Transverse colon (tissue), 4 donors: ENCODE measurements at regions not wholly inside any gene's neighbourhood (a gene's known extent, or its start where the extent isn't known, plus 50 kb on each side); places are given as distances from the start of the nearest gene placed in this dataset.
A peak's percentile ranks its signal among the peaks of the same experiment; 100 is the strongest.

Experiments
- DNase-seq: peaks from one replicate; pipeline ENCODE4 v3.0.0-alpha.2; 2019
- H3K27ac ChIP-seq, 4 donors: fragments of 200-600 bp; sonication (generic); 2 replicates each; pipeline ENCODE4 v1.5.1; 2016 to 2018; ENCODE audit warnings: inconsistent platforms in 4 of 4
- H3K27me3 ChIP-seq: fragments of 200-600 bp; sonication (generic); 2 replicates; pipeline ENCODE4 v1.5.1; 2017; ENCODE audit warnings: inconsistent platforms
- H3K36me3 ChIP-seq, 4 donors: fragments of 200-600 bp; sonication (generic); 2 replicates each; pipeline ENCODE4 v1.5.1; 2017 to 2019; ENCODE audit warnings: inconsistent platforms in 4 of 4
- H3K4me1 ChIP-seq, 4 donors: fragments of 200-600 bp; sonication (generic); 2 replicates each; pipeline ENCODE4 v1.5.1; 2017 to 2020; ENCODE audit warnings: inconsistent platforms in 4 of 4
- H3K4me3 ChIP-seq, 4 donors: fragments of 200-600 bp; sonication (generic); 1 replicate in 1 of 4; 2 replicates in 3 of 4; pipeline versions ENCODE4 v1.5.1 to v1.6.1; 2017 to 2019; ENCODE audit warnings: inconsistent platforms in 4 of 4
- H3K9me3 ChIP-seq, 2 donors: fragments of 200-600 bp; sonication (generic); 2 replicates each; pipeline ENCODE4 v1.5.1; 2017 to 2019; ENCODE audit warnings: inconsistent platforms in 2 of 2
- CTCF ChIP-seq, 5 experiments: fragments of 200-600 bp in 3 of 5; fragments of 450-650 bp in 2 of 5; sonication (generic) in 3 of 5; IDR thresholded peaks; 1 replicate in 2 of 5; 2 replicates in 3 of 5; pipeline ENCODE4 v1.5.1; 2016 to 2017; ENCODE audit warnings: antibody characterized with exemption in 5 of 5, inconsistent platforms in 3 of 5, mild to moderate bottlenecking in 2 of 5, moderate library complexity in 1 of 5
- EP300 ChIP-seq: sonication (generic); formaldehyde crosslinking; IDR thresholded peaks from one replicate; pipeline ENCODE4 v1.6.1; 2017; ENCODE audit warnings: antibody characterized with exemption, low read depth
- POLR2A ChIP-seq: fragments of 450-650 bp; IDR thresholded peaks from one replicate; pipeline ENCODE4 v1.6.1; 2016; ENCODE audit warnings: antibody characterized with exemption, mild to moderate bottlenecking, moderate library complexity
- POLR2AphosphoS5 ChIP-seq, 3 donors: sonication (generic); formaldehyde crosslinking; IDR thresholded peaks; one replicate each; pipeline ENCODE4 v1.6.1; 2016; ENCODE audit warnings: antibody characterized with exemption in 3 of 3
- WGBS, 2 donors: methylation state at CpG; one replicate each; pipeline ENCODE4 v1.1.5; 2018; ENCODE audit warnings: low coverage in 1 of 2; 5-methylcytosine and 5-hydroxymethylcytosine counted together
- in situ Hi-C, 4 donors: fragments of 200-750 bp; cut with MboI; loops; one replicate each; pipeline versions ENCODE4 v1.15.0 to v1.15.1; 2017; ENCODE audit warnings: low sequenced_read_pairs in 3 of 4, low pct_ligation_motif_present in 1 of 4, low pct_unique_long_range_greater_than_20kb in 1 of 4
- intact Hi-C: fragments of 100-400 bp; cut with DNase I; formaldehyde crosslinking; loops from one replicate; pipeline ENCODE4 v1.15.1; 2023; ENCODE audit warnings: low total_unique reads

DNA sequence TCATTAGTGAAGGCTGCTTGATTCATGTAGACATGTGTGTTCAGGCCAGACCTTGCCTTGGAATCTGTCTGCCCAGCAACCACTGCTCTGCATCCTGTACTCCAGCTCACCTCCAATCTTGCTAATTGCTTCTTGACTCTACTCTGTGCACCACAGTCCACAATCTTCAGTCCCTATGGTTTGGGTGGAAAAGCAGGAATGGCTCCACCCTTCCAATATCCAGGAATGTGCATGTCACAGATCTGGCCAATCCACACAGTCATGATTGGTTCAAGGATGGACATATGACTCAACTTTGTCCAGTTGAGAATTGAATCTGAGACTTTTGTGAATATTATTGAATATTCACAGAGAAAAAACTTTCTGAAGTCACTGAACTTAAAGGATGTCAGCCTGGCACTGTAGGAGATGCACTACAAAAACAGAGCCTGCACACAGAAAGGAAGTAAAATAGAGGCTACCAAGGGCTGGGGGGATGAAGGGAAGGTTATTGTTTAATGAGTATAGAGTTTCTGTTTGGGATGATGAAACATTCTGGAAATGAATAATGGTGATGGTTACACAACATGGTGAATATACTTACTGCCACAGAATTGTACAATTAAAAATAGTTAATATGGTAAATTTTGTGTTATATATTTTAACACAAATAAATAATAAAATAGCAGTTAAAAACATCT is 161.3 kb upstream of the USP38 start:
- Histone ChIP-seq H3K4me3 (no peak overlapping the region), H3K27me3 (no peaks in the 10 kb centered on the region), H3K36me3 (no peaks in the 10 kb centered on the region), H3K4me1 (no peaks in the 10 kb centered on the region), H3K27ac (no peak overlapping the region), H3K9me3 (no peaks in the 10 kb centered on the region)
- in situ Hi-C loops (no loop called here), intact Hi-C loops (no loop called here)
- TF ChIP-seq POLR2AphosphoS5 (IDR thresholded peaks at IDR 0.05) (no peak), POLR2A (no peak)
- DNase-seq, result no peak

- peaks cover 0 to 12% of the 10 kb centered on the region in 2 donors for H3K9me3 ChIP-seq
- TF ChIP-seq CTCF (IDR thresholded peaks at IDR 0.05) (peak in 4 of 5 experiments; percentile 15 to 36 (median 19)), EP300 (no peak), POLR2AphosphoS5 (IDR thresholded peaks at IDR 0.05) (no peak), POLR2A (no peak)
- WGBS, 2 donors, result 68 to 80% methylated on average over 2 to 3 of the region's 3 CpGs
- no peaks in the 10 kb centered on the region for H3K4me1 ChIP-seq
- no peak for DNase-seq
- no peaks in the 10 kb centered on the region for H3K27me3 ChIP-seq
- no peak overlapping the region for H3K4me3 ChIP-seq
- no peaks in the 10 kb centered on the region for H3K36me3 ChIP-seq
- in situ Hi-C loops (no loop called here), intact Hi-C loops (no loop called here)
- no peak overlapping the region for H3K27ac ChIP-seq
Observed at GRCh38 chr4:143025081-143025704, 159.5 kb upstream of the USP38 start.

GRCh38 chr4:143026459-143027170 is 158.1 kb upstream of the USP38 start:
- no peak overlapping the region for H3K4me3 ChIP-seq
- no peak for TF ChIP-seq EP300
- TF ChIP-seq POLR2A, result no peak
- no peak for TF ChIP-seq CTCF (IDR thresholded peaks at IDR 0.05)
- no peak for TF ChIP-seq POLR2AphosphoS5 (IDR thresholded peaks at IDR 0.05)
- WGBS, 2 donors, result 70% methylated on average over 1 of the region's 1 CpG; no CpG with 5 or more reads in 1 of the 2 donors

DNA sequence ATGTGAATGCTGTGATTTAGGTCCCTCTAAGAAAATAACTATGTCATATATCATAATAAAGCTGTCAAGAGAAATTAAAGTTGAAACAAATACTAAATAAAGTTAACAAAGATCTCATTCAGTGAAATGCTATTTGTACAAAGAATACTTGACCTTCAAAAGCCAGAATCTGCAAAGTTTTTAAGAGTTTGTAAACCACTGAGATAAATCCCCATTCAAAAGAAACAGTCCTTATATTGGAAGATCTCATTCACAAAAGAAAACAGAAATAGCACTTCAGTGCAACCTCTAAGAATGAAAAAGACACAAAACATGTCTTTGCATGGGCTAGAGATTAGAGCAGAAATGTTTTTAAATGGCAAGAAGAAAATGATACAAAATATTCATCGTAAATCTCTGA is 149.1 kb upstream of the USP38 start:
- H3K27me3 ChIP-seq, result no peaks in the 10 kb centered on the region
- no peaks in the 10 kb centered on the region for H3K36me3 ChIP-seq
- H3K27ac ChIP-seq, result no peak overlapping the region
- H3K4me1 ChIP-seq, result no peaks in the 10 kb centered on the region
- H3K4me3 ChIP-seq, result no peak overlapping the region
- TF ChIP-seq POLR2A (no peak), POLR2AphosphoS5 (IDR thresholded peaks at IDR 0.05) (no peak), CTCF (IDR thresholded peaks at IDR 0.05) (no peak), EP300 (no peak)
- intact Hi-C loops (no loop called here), in situ Hi-C loops (no loop called here)
- peaks cover 0 to 3% of the 10 kb centered on the region in 2 donors for H3K9me3 ChIP-seq
- no peak for DNase-seq
- 87 to 91% methylated on average over 1 of the region's 1 CpG for WGBS, 2 donors

More at GRCh38 chr4:143026459-143027170, 158.1 kb upstream of the USP38 start:
- intact Hi-C loops, result no loop called here
- Histone ChIP-seq H3K36me3 (no peaks in the 10 kb centered on the region), H3K27me3 (no peaks in the 10 kb centered on the region), H3K9me3 (peaks cover 3 to 12% of the 10 kb centered on the region in 2 donors), H3K4me1 (no peaks in the 10 kb centered on the region), H3K27ac (no peak overlapping the region)
- DNase-seq, result no peak
- in situ Hi-C loops, result no loop called here
